HG03108 (cell line): ENCODE measurements at regions not wholly inside any gene's neighbourhood (a gene's known extent, or its start where the extent isn't known, plus 50 kb on each side); places are given as distances from the start of the nearest gene placed in this dataset.
"Not testable (repeated sequence)": the region's sequence is repeated elsewhere in the genome, so short reads cannot be mapped to it uniquely, and the experiment has no call there.

Experiments
- ATAC-seq: cut with Tn5 transposase; IDR thresholded peaks from one replicate; pipeline ENCODE4 v1.9.1; 2021; ENCODE audit warnings: moderate library complexity; ENCODE audit not compliant: unreplicated experiment

GRCh38 chr7:113188396-113188795 is 70.0 kb upstream of the SMIM30 start:
- ATAC-seq = no peak

- ATAC-seq = no peak
Measured at GRCh38 chr7:113179313-113179712, 61.0 kb upstream of the SMIM30 start.

GRCh38 chr7:113176836-113177235 is 58.5 kb upstream of the SMIM30 start:
- ATAC-seq = no peak

DNA sequence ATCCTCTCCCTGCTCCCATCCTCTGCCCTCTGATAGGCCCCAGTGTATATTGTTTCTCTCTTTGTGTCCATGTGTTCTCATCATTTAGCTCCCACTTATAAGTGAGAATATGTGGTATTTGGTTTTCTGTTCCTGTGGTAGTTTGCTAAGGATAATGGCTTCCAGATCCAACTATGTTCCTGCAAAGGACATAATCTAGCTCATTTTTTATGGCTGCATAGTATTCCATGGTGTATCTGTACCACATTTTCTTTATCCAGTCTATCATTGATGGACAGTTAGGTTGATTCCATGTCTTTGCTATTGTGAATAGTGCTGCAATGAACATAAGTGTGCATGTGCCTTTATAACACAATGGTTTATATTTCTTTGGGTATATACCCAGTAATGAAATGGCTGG is 57.8 kb upstream of the SMIM30 start:
- not testable (repeated sequence) for ATAC-seq

GRCh38 chr7:113175525-113176104 is 57.3 kb upstream of the SMIM30 start:
- ATAC-seq = no peak

- no peak for ATAC-seq
Measured at GRCh38 chr7:113172726-113173125, 54.4 kb upstream of the SMIM30 start.

DNA sequence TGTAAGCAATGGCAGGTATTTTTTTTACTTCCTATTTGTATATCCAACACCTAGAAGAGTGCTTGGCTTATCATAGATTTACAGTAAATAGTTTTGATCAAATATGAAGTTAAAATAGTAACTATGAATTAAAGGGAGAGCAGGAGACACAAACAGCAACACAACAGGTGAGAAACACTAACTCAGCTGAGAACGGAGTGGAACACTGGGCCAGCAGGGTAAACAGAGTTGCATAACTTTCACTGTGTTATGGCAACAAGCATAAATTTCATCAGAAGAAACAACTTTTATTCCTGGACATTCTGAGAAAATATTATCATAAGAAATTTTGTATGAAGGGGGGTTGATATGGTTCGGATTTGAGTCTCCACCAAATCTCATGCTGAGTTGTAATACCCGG is 52.2 kb upstream of the SMIM30 start:
- no peak for ATAC-seq
